GM19328 (cell line): ENCODE measurements at regions not wholly inside any gene's neighbourhood (a gene's known extent, or its start where the extent isn't known, plus 50 kb on each side); places are given as distances from the start of the nearest gene placed in this dataset.
A peak's percentile ranks its signal among the peaks of the same experiment; 100 is the strongest.

Experiments used
- ATAC-seq: cut with Tn5 transposase; IDR thresholded peaks from one replicate; pipeline ENCODE4 v1.9.1; 2021; ENCODE audit warnings: mild to moderate bottlenecking, moderate library complexity; ENCODE audit not compliant: unreplicated experiment

DNA sequence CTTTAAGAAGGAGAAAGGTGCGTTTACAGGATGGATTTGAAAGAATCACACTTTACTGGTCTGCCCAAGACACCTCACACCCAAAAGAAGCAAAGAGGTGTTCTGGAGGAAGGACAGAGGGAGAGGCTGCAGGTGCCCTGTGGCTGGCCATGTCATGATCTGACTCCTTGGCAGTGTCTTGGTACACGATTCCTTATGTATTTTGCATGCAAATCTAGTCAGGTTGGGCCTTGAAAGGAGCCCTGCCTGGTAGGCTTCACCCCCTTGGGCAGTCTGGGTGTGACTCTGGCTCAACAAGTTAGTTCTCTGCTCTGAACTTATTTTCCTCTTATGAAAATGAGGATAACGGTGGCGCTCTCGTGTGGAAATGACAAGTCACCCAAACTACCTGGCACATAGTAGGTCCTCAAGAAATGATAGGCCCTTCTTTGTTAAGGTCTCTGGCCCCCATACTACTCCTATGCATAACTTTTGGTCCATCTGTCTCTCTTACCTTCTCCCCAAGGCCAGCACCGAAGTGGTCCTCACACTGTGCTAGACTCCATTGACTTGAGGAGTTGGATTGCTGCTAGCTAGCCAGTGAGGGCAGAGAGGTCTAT is 212.5 kb downstream of the SEMA6A start:
- no peak for ATAC-seq

GRCh38 chr5:116361171-116361967 is 213.3 kb downstream of the SEMA6A start:
- no peak for ATAC-seq

DNA sequence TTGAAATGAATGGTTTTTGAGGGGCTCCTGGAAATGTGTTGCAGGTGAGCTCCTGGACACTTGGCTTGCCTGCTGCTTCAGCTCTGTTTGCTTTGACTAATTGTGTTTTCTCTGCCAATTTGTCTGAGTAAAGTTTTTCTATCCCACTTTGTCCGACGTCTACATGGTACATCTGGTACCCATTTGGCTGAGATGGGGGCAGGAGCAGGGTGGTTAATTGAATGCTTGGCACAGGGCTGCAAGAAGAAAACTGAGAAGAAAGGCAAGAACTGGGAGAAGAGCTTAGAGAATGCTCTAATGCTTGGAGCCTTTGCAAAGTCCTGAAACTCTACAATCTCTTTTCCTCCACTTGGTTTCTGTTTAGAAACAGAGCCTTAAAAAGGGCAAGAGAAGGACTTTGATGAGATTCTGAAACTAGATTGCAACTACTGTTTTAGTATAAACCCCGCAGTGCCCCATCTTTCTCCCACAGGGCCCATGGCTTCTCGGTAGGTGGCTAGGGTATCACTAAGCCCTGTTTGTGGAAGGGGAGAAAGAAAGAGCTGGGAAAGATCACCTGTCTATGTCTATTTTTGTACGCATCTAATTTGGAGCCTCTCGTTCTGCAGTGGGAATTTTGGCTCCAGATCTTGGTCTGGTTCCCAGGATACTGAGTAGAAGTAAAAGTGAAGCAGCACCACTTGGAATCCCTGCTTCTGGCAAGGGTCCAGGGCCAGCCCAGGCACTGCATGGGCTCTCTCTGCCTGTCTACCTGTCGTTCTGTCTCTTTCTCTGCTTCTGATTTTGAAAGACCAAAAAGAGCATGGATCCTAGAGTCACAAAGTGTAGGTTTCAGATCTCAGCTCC is 214.4 kb downstream of the SEMA6A start:
- no peak for ATAC-seq

DNA sequence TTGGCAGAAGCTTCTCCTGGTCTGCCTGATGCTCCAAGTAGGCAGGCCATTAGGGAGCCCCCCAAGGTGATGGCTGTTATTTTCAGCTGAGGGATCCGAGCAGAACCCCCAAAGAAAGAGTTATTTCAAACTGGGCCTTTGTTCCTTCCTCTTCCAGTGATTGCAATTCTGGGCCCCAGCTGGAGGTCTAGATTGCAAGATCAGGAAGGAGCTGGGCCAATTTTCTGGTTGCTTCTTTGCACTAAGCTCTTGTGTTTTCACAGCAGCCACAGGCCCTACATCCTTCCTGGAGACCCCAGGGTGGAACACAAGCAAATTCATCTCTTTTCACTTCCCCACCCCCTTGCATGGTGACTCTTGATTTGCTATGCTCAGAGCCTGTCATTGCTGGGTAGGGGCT is 215.0 kb downstream of the SEMA6A start:
- ATAC-seq = no peak

- peak; percentile 99 for ATAC-seq
Measured at GRCh38 chr5:116358911-116359418, 215.7 kb downstream of the SEMA6A start.

DNA sequence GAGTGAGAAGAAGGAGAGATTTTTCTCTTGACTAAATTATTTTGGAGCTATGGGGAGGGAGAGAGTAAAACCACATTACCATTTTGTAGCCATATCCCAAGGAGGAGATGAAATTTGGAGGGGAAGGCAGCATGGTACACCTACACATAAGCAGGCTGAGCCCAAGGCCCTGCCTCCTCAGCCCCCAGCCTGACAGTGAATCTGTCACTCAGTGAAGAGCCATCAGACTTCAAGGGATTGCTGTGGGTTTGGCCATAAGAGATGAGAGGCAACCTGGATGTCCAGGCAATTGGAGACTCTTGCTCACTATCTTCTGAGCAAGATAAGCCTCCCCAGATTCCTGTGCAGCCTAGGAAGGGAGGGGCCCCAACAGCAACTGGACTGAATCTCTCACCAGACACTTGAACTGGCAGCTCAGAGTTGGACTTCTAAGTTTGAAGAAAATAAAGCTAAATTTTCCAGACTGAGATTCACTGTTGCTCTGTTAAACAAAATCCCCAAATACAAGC is 216.6 kb downstream of the SEMA6A start:
- no peak for ATAC-seq

GRCh38 chr5:116355819-116356601 is 218.6 kb downstream of the SEMA6A start:
- no peak for ATAC-seq

DNA sequence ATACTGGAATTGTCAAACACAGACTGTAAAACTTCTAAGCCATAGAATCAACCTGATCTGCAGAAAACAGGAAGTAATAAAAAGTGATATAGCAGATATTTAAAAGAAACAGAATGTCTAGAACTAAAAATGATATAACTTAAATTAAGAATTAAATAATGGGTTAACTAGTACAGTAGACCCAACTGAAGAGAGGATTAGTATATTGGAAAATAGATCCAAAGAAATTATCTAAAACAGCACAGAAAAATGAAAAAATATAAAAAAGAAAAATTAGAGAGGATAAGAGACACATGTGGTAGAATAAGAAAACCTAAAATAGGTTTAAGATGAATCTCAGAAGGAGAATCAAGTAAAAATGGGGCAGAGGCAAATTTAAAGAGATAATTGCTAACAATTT is 219.9 kb downstream of the SEMA6A start:
- no peak for ATAC-seq

DNA sequence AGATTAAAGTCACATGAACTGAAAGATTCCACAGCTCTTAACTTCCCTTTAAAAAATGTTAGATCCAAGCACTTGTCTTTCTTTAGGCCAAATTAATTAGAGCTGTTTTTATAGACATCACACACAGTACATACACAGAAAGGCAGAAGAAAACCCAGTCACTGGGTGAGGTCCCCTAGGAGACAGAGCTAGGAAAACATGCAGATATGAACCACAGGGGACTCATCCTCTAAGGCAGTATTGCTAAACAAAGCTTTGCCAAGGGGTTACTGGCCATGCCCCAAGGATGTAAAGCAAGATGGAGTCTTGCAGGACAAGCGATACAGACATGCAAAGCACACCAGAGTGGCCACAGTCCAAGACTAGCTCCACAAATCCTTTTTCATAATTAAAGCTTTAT is 227.0 kb downstream of the SEMA6A start:
- ATAC-seq = no peak

- no peak for ATAC-seq
Measured at GRCh38 chr5:116343961-116344360, 230.7 kb downstream of the SEMA6A start.
